Transverse colon (tissue), 4 donors: ENCODE measurements at regions not wholly inside any gene's neighbourhood (a gene's known extent, or its start where the extent isn't known, plus 50 kb on each side); places are given as distances from the start of the nearest gene placed in this dataset.

Experiments
- EP300 ChIP-seq: sonication (generic); formaldehyde crosslinking; IDR thresholded peaks from one replicate; pipeline ENCODE4 v1.6.1; 2017; ENCODE audit warnings: antibody characterized with exemption, low read depth
- POLR2A ChIP-seq: fragments of 450-650 bp; IDR thresholded peaks from one replicate; pipeline ENCODE4 v1.6.1; 2016; ENCODE audit warnings: antibody characterized with exemption, mild to moderate bottlenecking, moderate library complexity
- POLR2AphosphoS5 ChIP-seq, 3 donors: sonication (generic); formaldehyde crosslinking; IDR thresholded peaks; one replicate each; pipeline ENCODE4 v1.6.1; 2016; ENCODE audit warnings: antibody characterized with exemption in 3 of 3
- TF ChIP-seq, protein P1 (sequence below), 5 experiments: fragments of 200-600 bp in 3 of 5; fragments of 450-650 bp in 2 of 5; sonication (generic) in 3 of 5; IDR thresholded peaks; 1 replicate in 2 of 5; 2 replicates in 3 of 5; pipeline ENCODE4 v1.5.1; 2016 to 2017; ENCODE audit warnings: antibody characterized with exemption in 5 of 5, inconsistent platforms in 3 of 5, mild to moderate bottlenecking in 2 of 5, moderate library complexity in 1 of 5

DNA sequence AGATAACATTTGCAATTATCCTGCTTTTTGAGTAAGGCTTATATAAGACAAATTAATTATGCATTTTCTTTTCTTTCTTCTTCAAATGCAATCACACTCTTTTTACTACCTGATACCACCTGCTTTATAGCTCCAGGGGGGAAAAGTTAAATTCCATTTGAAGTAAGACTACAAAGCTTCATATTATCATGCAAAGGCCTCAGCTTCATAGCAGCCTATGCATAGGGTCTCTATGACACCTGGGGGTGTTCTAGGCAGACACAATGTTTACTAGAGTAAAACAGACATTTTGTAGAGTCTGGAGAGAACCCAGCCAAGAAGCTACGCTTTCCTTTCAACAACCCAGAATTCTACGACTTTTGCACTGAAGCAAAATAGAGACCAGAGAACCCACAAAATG lies 148.0 kb downstream of the MCHR2 start:
- TF ChIP-seq, protein P1, sequence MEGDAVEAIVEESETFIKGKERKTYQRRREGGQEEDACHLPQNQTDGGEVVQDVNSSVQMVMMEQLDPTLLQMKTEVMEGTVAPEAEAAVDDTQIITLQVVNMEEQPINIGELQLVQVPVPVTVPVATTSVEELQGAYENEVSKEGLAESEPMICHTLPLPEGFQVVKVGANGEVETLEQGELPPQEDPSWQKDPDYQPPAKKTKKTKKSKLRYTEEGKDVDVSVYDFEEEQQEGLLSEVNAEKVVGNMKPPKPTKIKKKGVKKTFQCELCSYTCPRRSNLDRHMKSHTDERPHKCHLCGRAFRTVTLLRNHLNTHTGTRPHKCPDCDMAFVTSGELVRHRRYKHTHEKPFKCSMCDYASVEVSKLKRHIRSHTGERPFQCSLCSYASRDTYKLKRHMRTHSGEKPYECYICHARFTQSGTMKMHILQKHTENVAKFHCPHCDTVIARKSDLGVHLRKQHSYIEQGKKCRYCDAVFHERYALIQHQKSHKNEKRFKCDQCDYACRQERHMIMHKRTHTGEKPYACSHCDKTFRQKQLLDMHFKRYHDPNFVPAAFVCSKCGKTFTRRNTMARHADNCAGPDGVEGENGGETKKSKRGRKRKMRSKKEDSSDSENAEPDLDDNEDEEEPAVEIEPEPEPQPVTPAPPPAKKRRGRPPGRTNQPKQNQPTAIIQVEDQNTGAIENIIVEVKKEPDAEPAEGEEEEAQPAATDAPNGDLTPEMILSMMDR (IDR thresholded peaks at IDR 0.05): no peak
- no peak for TF ChIP-seq POLR2AphosphoS5 (IDR thresholded peaks at IDR 0.05)
- no peak for TF ChIP-seq POLR2A
- no peak for TF ChIP-seq EP300
